LNCAP (cell line): ENCODE measurements at regions not wholly inside any gene's neighbourhood (a gene's known extent, or its start where the extent isn't known, plus 50 kb on each side); places are given as distances from the start of the nearest gene placed in this dataset.

ENCODE experiments used
- CTCF ChIP-seq: fragments of 450-650 bp; IDR thresholded peaks from 2 replicates; pipeline ENCODE4 v1.5.1; 2017; ENCODE audit warnings: mild to moderate bottlenecking

GRCh38 chr10:64334084-64334483 lies 812.9 kb downstream of the REEP3 start:
- TF ChIP-seq CTCF: no peak

- TF ChIP-seq CTCF: no peak
Observed at GRCh38 chr10:64344211-64344610, 823.0 kb downstream of the REEP3 start.

- TF ChIP-seq CTCF: no peak
Observed at GRCh38 chr10:64345856-64346255, 824.7 kb downstream of the REEP3 start.

- no peak for TF ChIP-seq CTCF
Observed at GRCh38 chr10:64346389-64346788, 825.2 kb downstream of the REEP3 start.

- no peak for TF ChIP-seq CTCF
Observed at GRCh38 chr10:64350665-64351064, 829.5 kb downstream of the REEP3 start.

- no peak for TF ChIP-seq CTCF
Observed at GRCh38 chr10:64358907-64359306, 837.7 kb downstream of the REEP3 start.

GRCh38 chr10:64363687-64364086 lies 842.5 kb downstream of the REEP3 start:
- no peak for TF ChIP-seq CTCF

- no peak for TF ChIP-seq CTCF
Observed at GRCh38 chr10:64365663-64366062, 844.5 kb downstream of the REEP3 start.
